ENCODE measurements at regions not wholly inside any gene's neighbourhood (a gene's known extent, or its start where the extent isn't known, plus 50 kb on each side); places are given as distances from the start of the nearest gene placed in this dataset.
"Not testable (repeated sequence)": the region's sequence is repeated elsewhere in the genome, so short reads cannot be mapped to it uniquely, and the experiment has no call there.

- DNase-seq (ENCODE audit: low spot score) = no peak
Observed at GRCh38 chr11:106568632-106569031, 449.6 kb downstream of the GUCY1A2 start.

- not testable (repeated sequence) for DNase-seq (ENCODE audit: low spot score)
Observed at GRCh38 chr11:106577384-106577783, 440.9 kb downstream of the GUCY1A2 start.

GRCh38 chr11:106581399-106581798 is 436.9 kb downstream of the GUCY1A2 start:
- DNase-seq (ENCODE audit: low spot score) = no peak

- peak; percentile 49 for DNase-seq (ENCODE audit: low spot score)
Observed at GRCh38 chr11:106585061-106585460, 433.2 kb downstream of the GUCY1A2 start.

- DNase-seq (ENCODE audit: low spot score) = no peak
Observed at GRCh38 chr11:106594751-106595351, 423.4 kb downstream of the GUCY1A2 start.

- DNase-seq (ENCODE audit: low spot score) = no peak
Observed at GRCh38 chr11:106601684-106602297, 416.5 kb downstream of the GUCY1A2 start.

GRCh38 chr11:106608677-106609076 is 409.6 kb downstream of the GUCY1A2 start:
- peak; percentile 13 for DNase-seq (ENCODE audit: low spot score)

GRCh38 chr11:106614262-106614661 is 404.0 kb downstream of the GUCY1A2 start:
- DNase-seq (ENCODE audit: low spot score) = no peak

- no peak for DNase-seq (ENCODE audit: low spot score)
Observed at GRCh38 chr11:106619320-106619990, 398.8 kb downstream of the GUCY1A2 start.

- DNase-seq (ENCODE audit: low spot score) = no peak
Observed at GRCh38 chr11:106621484-106621883, 396.8 kb downstream of the GUCY1A2 start.

Measured in AG20443 (cell line).